Uterus (tissue), 3 donors: ENCODE measurements at regions not wholly inside any gene's neighbourhood (a gene's known extent, or its start where the extent isn't known, plus 50 kb on each side); places are given as distances from the start of the nearest gene placed in this dataset. TPM values are rescaled to one million over a fixed set of nuclear protein-coding genes. Genes with fewer than 3 reads are reported as not detected.

ENCODE experiments used
- DNase-seq, 2 donors: peaks; one replicate each; pipeline ENCODE4 v3.0.0-alpha.2; 2019 to 2020
- H3K27ac ChIP-seq, 2 donors: fragments of 200-600 bp; sonication (generic); 1 replicate in 1 of 2; 2 replicates in 1 of 2; pipeline ENCODE4 v1.5.1; 2016 to 2018
- H3K27me3 ChIP-seq, 2 donors: fragments of 200-600 bp; sonication (generic); one replicate each; pipeline ENCODE4 v1.5.1; 2018 to 2019; ENCODE audit warnings: control low read depth in 1 of 2
- H3K36me3 ChIP-seq, 2 donors: fragments of 200-600 bp; sonication (generic); one replicate each; pipeline ENCODE4 v1.5.1; 2019; ENCODE audit warnings: control low read depth in 1 of 2
- H3K4me1 ChIP-seq, 2 donors: fragments of 200-600 bp; sonication (generic); one replicate each; pipeline ENCODE4 v1.5.1; 2018 to 2019; ENCODE audit warnings: control low read depth in 1 of 2
- H3K4me3 ChIP-seq, 2 donors: fragments of 200-600 bp; sonication (generic); 1 replicate in 1 of 2; 2 replicates in 1 of 2; pipeline ENCODE4 v1.5.1; 2018 to 2019; ENCODE audit warnings: mild to moderate bottlenecking in 1 of 2
- H3K9me3 ChIP-seq, 2 donors: fragments of 200-600 bp; sonication (generic); one replicate each; pipeline ENCODE4 v1.5.1; 2019; ENCODE audit warnings: control low read depth in 1 of 2
- CTCF ChIP-seq, 4 experiments: fragments of 200-600 bp in 2 of 4; fragments of 450-650 bp in 2 of 4; sonication (generic) in 2 of 4; IDR thresholded peaks; one replicate each; pipeline ENCODE4 v1.5.1; 2016 to 2019; ENCODE audit warnings: antibody characterized with exemption in 4 of 4, mild to moderate bottlenecking in 2 of 4, moderate library complexity in 1 of 4
- POLR2A ChIP-seq, 2 donors: fragments of 450-650 bp; IDR thresholded peaks; one replicate each; pipeline ENCODE4 v1.6.1; 2016; ENCODE audit warnings: antibody characterized with exemption in 2 of 2, mild to moderate bottlenecking in 1 of 2, moderate library complexity in 1 of 2
- intact Hi-C: fragments of 100-400 bp; cut with DNase I; formaldehyde crosslinking; loops from one replicate; pipeline ENCODE4 v1.15.1; 2023; ENCODE audit warnings: low total_unique reads
- microRNA counts, 2 donors: library from miRNA; unstranded; fragments of <30 nt; microRNA quantifications; one replicate each; lab custom pipeline; 2016 to 2017
- microRNA-seq: library from miRNA; unstranded; fragments of <30 nt; microRNA quantifications from one replicate; pipeline ENCODE4, GENCODE V29; 2016; ENCODE audit warnings: borderline microRNAs expressed, borderline replicate concordance
- donor health status: DM: yes; HTN: yes; CAD: no.

DNA sequence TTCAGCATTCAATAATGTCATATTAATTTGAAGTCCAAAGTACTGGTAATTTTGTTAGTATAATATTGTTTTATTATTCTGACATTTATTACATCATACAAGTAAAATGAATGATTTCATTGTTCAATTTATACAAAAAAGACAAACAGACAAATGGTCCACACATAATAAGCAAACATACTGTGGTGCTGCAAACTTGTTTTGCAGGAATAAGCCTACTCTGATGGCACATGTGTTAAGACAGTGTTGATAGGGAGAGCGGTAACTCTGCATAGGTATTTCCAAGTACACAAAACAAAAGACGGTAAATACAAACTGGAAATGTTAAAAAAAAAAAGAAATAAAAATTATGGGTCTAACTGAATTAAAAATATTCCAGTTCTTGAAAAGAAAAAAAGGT, 59.7 kb upstream of the DPYD start:
- Histone ChIP-seq H3K27me3 (no peaks in the 10 kb centered on the region), H3K27ac (no peak overlapping the region)
- TF ChIP-seq CTCF (IDR thresholded peaks at IDR 0.05) (no peak), POLR2A (IDR thresholded peaks at IDR 0.05) (no peak)

GRCh38 chr1:97976801-97977200, 56.0 kb upstream of the DPYD start:
- no peaks in the 10 kb centered on the region for H3K9me3 ChIP-seq
- TF ChIP-seq CTCF (IDR thresholded peaks at IDR 0.05) = no peak
- no peak for TF ChIP-seq POLR2A (IDR thresholded peaks at IDR 0.05)
- no peak for DNase-seq
- no peaks in the 10 kb centered on the region for H3K36me3 ChIP-seq
- H3K27ac ChIP-seq = no peak overlapping the region
- H3K4me1 ChIP-seq = no peaks in the 10 kb centered on the region
- H3K27me3 ChIP-seq = no peaks in the 10 kb centered on the region
- no peak overlapping the region for H3K4me3 ChIP-seq
- intact Hi-C loops = no loop called here

More for the DNA sequence above, 59.7 kb upstream of the DPYD start:
- Histone ChIP-seq H3K4me1 (no peaks in the 10 kb centered on the region), H3K4me3 (no peak overlapping the region), H3K9me3 (no peaks in the 10 kb centered on the region), H3K36me3 (no peaks in the 10 kb centered on the region)
- intact Hi-C loops = no loop called here
- no peak for DNase-seq

MicroRNAs in the stretch of these regions (microRNA counts, 767-probe panel; counts per million panel counts)
- 0 counts per million in 2 donors for microRNA hsa-miR-137 (lab: Ali Mortazavi, UCI)
- 0 to 1,932 counts per million in 2 donors for microRNA hsa-miR-2682-5p (lab: Ali Mortazavi, UCI)

Small RNAs in the stretch of these regions (microRNA-seq; reads per million reads assigned to microRNA genes)
- not detected for gene MIR2682
